ENCODE measurements at regions not wholly inside any gene's neighbourhood (a gene's known extent, or its start where the extent isn't known, plus 50 kb on each side); places are given as distances from the start of the nearest gene placed in this dataset.

DNA sequence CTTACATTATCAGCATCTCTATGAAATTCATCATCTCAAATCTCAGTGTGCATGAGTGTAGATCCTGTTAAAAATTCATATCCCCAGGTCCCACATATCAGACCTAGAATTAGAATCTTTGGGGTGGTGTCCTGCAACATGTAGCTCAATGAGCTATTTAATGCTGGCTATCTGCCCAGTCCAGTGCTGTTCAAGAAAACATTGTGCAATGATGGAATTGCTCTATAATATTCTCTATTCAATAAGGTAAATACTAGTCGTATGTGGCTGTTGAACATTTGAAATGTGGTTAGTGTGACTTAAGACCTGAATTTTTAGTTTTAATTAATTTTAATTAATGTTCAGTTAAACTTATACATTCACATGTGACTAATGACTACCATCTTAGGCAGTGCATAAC is 127.4 kb downstream of the NOL4 start:
- no peak for TF ChIP-seq PATZ1 (CRISPR knock-in tag; IDR thresholded peaks at IDR 0.05; ENCODE audit: borderline replicate concordance)
- TF ChIP-seq, protein P1, sequence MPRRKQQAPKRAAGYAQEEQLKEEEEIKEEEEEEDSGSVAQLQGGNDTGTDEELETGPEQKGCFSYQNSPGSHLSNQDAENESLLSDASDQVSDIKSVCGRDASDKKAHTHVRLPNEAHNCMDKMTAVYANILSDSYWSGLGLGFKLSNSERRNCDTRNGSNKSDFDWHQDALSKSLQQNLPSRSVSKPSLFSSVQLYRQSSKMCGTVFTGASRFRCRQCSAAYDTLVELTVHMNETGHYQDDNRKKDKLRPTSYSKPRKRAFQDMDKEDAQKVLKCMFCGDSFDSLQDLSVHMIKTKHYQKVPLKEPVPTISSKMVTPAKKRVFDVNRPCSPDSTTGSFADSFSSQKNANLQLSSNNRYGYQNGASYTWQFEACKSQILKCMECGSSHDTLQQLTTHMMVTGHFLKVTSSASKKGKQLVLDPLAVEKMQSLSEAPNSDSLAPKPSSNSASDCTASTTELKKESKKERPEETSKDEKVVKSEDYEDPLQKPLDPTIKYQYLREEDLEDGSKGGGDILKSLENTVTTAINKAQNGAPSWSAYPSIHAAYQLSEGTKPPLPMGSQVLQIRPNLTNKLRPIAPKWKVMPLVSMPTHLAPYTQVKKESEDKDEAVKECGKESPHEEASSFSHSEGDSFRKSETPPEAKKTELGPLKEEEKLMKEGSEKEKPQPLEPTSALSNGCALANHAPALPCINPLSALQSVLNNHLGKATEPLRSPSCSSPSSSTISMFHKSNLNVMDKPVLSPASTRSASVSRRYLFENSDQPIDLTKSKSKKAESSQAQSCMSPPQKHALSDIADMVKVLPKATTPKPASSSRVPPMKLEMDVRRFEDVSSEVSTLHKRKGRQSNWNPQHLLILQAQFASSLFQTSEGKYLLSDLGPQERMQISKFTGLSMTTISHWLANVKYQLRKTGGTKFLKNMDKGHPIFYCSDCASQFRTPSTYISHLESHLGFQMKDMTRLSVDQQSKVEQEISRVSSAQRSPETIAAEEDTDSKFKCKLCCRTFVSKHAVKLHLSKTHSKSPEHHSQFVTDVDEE (CRISPR knock-in tag; IDR thresholded peaks at IDR 0.05), result no peak
- TF ChIP-seq ZNF8 (CRISPR knock-in tag; IDR thresholded peaks at IDR 0.05), result no peak
- TF ChIP-seq ARNTL (CRISPR knock-in tag; IDR thresholded peaks at IDR 0.05; ENCODE audit: borderline replicate concordance, low read depth), result no peak
- TF ChIP-seq TOX (CRISPR knock-in tag; IDR thresholded peaks at IDR 0.05; ENCODE audit: borderline replicate concordance), result no peak
- TF ChIP-seq ZFP3 (CRISPR knock-in tag; IDR thresholded peaks at IDR 0.05), result no peak
- TF ChIP-seq ESRRG (CRISPR knock-in tag; IDR thresholded peaks at IDR 0.05), result no peak

Measured in SK-N-SH treated with all-trans-retinoic acid at 6 μM for 48 hours (cell line).